GM21360 (cell line): ENCODE measurements at regions not wholly inside any gene's neighbourhood (a gene's known extent, or its start where the extent isn't known, plus 50 kb on each side); places are given as distances from the start of the nearest gene placed in this dataset.

Experiments
- ATAC-seq: cut with Tn5 transposase; IDR thresholded peaks from one replicate; pipeline ENCODE4 v1.9.1; 2021; ENCODE audit warnings: mild to moderate bottlenecking, moderate library complexity; ENCODE audit not compliant: unreplicated experiment

DNA sequence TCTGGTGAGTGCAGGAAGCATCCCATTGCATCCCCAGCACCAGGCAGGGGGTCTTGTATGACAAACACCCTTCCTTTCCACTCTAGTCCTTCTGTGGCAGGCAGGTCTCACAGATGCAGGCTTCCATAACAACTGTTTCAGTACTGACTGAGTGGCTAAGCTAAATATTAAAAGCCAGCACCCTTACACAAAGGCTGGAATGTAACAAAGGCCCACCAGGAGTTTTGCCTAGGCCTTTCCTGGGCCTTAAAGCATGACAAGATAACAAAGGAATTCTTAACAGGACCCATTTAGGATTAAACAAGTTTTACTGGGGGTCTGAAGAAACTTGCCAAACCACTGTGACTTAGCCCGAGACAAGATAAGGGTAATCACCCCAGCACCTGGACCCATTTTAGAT is 228.9 kb upstream of the RPL38 start:
- ATAC-seq: no peak

GRCh38 chr17:73976147-73976546 is 227.3 kb upstream of the RPL38 start:
- ATAC-seq: no peak

GRCh38 chr17:73976676-73977521 is 226.6 kb upstream of the RPL38 start:
- ATAC-seq: no peak

DNA sequence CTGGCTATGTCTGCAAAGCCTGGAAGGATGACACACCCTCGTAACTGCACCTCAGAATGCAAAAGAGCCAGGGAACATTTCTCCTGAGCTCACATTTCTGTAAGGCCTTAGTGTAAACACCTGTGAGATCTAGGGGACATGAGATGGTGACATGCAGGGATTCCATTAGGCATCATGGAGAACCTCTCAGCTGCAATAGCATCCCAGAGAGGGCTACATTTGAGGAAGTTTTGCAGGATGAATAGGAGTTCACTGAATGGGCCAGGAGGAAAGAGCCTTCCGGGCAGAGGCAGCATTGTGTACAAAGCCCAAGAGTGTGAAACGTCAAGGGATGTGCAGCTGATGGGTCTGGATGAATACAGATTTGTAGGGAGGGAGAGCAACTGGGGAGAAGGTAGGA is 223.0 kb upstream of the RPL38 start:
- ATAC-seq: no peak

- no peak for ATAC-seq
Observed at GRCh38 chr17:73982871-73983270, 220.6 kb upstream of the RPL38 start.

- ATAC-seq: no peak
Observed at GRCh38 chr17:73983621-73984400, 219.7 kb upstream of the RPL38 start.

GRCh38 chr17:73984941-73985340 is 218.5 kb upstream of the RPL38 start:
- ATAC-seq: no peak

GRCh38 chr17:73985466-73986015 is 217.9 kb upstream of the RPL38 start:
- no peak for ATAC-seq

DNA sequence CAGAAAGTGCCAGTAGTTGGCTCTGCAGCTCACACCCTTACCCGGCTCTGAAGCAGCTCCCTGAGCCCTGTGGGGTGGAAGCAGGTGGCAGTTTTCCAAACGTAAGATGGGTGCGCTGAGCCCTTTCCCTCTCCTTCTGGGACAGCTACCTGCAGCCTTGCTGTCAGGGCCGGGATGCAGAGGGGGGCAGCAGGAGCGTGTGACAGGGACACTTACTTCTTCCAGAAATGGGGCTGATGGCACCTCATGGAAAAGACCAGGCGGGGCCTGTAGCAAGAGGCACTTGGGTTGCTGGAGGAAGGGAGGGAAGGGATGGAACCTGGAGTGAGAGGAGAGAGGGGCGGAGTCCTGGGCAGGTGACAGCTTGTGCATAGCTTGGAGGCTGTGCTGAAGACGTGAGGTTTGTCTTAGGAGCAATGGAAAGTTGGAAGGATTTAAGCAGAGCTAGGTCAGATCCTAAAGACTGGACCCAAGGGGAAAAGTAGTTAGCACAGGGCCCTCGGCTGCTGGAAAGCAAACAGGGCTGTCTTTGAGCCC is 216.8 kb upstream of the RPL38 start:
- no peak for ATAC-seq

DNA sequence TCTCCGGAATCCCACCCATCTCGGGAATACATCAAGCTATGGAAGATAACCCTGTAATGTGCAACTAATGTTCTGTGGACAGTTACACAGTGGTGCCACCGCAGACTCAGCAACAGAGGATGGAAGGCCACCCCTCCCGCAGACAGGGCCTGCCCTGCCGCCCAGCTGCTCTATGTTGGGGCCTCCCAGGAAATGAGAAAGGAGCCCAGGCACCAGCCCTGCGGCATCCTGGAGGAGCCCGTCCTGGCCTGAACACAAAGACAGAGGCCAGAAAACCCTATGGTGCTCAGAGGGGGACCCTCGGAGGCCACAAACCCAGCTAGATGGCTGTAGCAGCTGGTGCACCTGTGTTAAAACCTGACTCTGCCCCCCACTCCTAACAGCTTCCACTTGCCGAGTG is 216.1 kb upstream of the RPL38 start:
- ATAC-seq: no peak

GRCh38 chr17:73987845-73988509 is 215.5 kb upstream of the RPL38 start:
- ATAC-seq: no peak

GRCh38 chr17:73989671-73990070 is 213.8 kb upstream of the RPL38 start:
- no peak for ATAC-seq

GRCh38 chr17:73990290-73990689 is 213.2 kb upstream of the RPL38 start:
- no peak for ATAC-seq

- no peak for ATAC-seq
Observed at GRCh38 chr17:73991260-73991659, 212.2 kb upstream of the RPL38 start.

DNA sequence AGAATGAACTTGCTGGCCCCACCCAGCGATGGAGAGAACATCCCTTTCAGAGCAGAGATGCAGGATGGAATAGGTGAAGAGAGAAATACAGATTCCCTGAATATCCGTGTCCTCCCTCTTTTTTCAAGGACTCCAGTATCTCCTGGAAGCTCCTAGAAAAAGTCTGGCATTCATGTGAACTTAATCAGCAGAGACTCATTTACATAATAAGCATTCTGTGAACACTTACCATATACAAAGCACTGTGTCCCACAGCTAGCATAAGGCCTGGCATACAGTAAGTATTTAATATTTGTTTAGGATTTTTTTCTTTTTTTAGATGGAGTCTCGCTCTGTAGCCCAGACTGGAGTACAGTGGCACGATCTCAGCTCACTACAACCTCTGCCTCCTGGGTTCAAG is 208.5 kb upstream of the RPL38 start:
- ATAC-seq: no peak

DNA sequence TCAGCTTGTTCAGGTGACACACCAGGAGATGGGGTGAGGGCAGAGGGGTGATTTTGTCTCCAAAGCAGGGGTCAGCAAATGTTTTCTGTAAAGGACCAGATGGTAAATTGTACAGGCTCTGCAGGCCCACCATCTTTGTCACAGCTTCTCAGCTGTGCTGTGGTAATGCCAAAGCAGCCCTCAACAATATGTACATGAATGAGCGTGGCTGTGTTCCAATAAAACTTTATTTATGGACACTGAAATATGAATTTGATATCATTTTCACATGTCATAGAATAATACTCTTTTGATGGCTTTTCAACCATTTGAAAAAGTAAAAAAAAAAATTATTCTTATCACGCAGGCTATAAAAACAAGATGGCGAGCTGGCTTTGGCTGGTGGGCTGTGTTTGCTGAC is 206.4 kb upstream of the RPL38 start:
- ATAC-seq: no peak

DNA sequence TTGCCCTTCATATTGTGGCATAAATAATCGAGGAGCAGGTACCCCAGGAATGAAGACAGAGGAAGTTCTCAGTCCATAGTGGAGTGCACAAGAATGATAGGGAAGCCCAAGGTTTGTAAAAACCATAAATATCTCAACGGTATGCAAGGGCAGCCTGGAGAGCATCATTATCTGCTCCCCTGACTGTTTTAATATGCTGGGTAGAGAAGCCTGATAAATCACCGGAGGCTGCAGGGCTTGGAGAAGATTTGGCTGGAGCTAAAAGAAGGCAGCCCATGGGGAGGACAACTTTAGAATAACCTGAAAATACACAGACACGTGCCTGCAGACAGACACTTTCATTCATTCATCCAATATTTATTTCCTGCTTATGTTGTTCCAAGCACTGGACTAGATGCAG is 205.2 kb upstream of the RPL38 start:
- ATAC-seq: no peak

DNA sequence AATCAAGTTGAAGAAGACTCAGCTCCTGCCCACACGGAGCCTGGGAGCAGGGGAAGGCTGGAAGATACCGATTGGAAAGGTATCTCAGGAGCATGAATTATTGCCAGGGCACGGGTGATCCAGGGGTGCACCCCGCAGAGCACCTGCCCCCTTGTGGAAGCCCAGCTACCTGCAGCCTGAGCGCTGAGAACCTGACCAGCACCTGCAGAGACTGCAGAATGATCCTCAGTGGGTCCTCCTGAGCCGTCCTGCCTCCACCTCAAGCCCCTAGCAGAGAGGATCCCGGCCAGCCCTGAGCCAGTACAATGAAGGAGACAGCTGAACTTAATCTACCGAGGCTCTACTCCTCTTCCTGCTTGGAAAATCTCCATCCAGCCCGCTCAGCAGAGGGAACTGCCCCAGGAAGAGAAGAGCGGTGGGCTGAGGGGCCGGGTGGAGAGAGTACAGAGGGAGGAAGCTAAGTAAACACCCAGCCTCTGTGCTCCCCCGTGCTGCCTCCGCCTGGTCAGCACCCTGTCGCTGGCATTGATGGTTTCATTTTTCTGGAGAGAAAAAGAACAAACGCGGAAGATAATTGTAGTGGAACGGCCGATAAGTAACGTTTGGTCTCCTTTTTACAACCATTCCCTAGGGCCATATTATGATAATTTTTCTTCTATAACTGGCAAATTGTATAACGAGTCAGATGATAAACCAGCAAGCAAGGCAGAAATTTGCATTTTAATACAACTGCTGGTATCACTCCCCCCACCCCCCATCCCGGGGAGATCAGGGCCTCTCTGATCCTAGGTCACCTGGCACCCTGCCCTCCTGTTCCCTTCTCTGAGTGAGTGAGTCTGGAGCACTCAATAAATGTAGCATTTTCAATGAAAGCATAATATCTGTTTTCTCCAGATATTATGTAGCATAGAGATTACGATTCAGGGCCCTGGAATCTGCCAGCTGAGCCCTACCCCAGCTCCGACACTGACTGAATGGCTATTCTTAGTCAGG is 204.5 kb upstream of the RPL38 start:
- no peak for ATAC-seq

- ATAC-seq: no peak
Observed at GRCh38 chr17:74001145-74001544, 202.3 kb upstream of the RPL38 start.

- no peak for ATAC-seq
Observed at GRCh38 chr17:74002241-74002640, 201.2 kb upstream of the RPL38 start.
